ENCODE measurements at regions not wholly inside any gene's neighbourhood (a gene's known extent, or its start where the extent isn't known, plus 50 kb on each side); places are given as distances from the start of the nearest gene placed in this dataset.

DNA sequence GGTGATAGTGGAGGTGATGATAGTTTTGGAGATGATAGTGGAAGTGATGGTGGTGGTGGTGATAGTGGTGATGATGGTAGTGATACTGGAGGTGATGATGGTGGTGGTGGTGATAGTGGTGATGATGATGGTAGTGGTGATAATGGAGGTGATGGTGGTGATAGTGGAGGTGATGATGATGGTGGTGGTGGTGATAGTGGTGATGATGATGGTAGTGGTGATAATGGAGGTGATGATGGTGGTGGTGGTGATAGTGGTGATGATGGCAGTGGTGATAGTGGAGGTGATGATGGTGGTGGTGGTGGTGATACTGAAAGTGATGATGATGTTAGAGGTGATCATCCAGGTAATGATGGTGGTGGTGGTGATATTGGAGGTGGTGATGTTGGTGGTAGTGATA is 570.0 kb upstream of the TMEM132C start:
- no peak overlapping the region for H3K4me3 ChIP-seq (ENCODE audit: low read length)
- no peak for DNase-seq (ENCODE audit: low read depth)
- TF ChIP-seq, protein P1, sequence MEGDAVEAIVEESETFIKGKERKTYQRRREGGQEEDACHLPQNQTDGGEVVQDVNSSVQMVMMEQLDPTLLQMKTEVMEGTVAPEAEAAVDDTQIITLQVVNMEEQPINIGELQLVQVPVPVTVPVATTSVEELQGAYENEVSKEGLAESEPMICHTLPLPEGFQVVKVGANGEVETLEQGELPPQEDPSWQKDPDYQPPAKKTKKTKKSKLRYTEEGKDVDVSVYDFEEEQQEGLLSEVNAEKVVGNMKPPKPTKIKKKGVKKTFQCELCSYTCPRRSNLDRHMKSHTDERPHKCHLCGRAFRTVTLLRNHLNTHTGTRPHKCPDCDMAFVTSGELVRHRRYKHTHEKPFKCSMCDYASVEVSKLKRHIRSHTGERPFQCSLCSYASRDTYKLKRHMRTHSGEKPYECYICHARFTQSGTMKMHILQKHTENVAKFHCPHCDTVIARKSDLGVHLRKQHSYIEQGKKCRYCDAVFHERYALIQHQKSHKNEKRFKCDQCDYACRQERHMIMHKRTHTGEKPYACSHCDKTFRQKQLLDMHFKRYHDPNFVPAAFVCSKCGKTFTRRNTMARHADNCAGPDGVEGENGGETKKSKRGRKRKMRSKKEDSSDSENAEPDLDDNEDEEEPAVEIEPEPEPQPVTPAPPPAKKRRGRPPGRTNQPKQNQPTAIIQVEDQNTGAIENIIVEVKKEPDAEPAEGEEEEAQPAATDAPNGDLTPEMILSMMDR (IDR thresholded peaks at IDR 0.05; ENCODE audit: insufficient read depth, low read depth, low read length, missing control alignments) = no peak

DNA sequence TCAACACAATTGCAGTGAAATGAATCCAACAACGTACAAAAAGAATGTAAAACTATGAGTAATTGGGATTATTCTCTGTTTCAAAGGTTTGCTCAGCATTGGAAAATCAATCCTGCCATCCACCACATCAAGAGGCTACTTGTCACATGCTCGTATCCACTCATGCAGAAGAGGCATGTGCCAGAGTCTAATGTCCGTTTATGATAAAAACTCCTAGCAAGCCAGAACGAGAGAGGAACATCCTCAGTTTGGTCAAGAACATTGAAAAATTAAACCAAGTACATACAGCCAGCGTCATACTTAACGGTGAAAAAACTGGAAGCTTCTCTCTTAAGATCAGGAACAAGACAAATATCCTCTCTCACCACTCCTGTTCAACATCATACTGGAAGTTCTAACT is 563.9 kb upstream of the TMEM132C start:
- no peak for DNase-seq (ENCODE audit: low read depth)
- H3K4me3 ChIP-seq (ENCODE audit: low read length) = no peak overlapping the region
- TF ChIP-seq, protein P1 (IDR thresholded peaks at IDR 0.05; ENCODE audit: insufficient read depth, low read depth, low read length, missing control alignments) = no peak

DNA sequence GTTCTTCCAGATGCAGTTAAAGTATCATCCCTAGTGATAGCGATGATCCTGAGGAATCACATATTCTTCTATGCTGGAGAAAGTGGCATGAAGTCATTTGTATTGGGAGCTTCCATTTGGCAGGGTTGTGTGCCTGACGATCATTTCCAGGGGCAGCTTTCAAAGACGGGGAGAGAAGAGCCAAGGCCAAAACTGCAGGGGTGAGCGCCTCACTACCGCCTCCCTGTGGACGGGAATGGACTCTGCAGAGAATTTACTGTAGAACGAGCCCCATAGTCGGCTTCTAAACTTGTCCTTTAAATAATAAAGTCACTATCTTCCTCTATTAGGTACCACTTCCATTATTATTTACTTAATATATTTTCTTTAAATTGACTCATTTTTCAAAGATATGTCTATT is 555.9 kb upstream of the TMEM132C start:
- TF ChIP-seq, protein P1 (IDR thresholded peaks at IDR 0.05; ENCODE audit: insufficient read depth, low read depth, low read length, missing control alignments) = no peak
- DNase-seq (ENCODE audit: low read depth) = no peak
- H3K4me3 ChIP-seq (ENCODE audit: low read length) = no peak overlapping the region

DNA sequence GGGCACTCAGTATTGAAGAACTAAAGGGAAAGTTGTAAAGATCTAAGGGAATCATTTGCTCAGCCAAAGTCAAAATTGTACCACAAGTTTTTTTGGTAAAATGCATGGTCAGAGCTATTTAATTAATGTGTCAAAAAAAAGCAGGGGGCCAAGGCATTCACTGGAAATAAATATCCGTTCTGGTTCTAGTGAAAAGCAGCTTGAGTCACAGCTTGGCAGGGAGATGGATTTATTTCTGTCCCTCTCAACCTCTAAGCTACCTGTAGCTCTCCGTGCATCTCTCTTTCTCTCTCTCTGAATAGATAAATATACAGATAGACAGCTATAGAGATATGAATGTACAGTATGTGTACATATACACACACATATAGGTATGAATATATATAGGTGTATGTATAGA is 554.4 kb upstream of the TMEM132C start:
- DNase-seq (ENCODE audit: low read depth) = no peak
- H3K4me3 ChIP-seq (ENCODE audit: low read length) = no peak overlapping the region
- TF ChIP-seq, protein P1 (IDR thresholded peaks at IDR 0.05; ENCODE audit: insufficient read depth, low read depth, low read length, missing control alignments) = no peak

DNA sequence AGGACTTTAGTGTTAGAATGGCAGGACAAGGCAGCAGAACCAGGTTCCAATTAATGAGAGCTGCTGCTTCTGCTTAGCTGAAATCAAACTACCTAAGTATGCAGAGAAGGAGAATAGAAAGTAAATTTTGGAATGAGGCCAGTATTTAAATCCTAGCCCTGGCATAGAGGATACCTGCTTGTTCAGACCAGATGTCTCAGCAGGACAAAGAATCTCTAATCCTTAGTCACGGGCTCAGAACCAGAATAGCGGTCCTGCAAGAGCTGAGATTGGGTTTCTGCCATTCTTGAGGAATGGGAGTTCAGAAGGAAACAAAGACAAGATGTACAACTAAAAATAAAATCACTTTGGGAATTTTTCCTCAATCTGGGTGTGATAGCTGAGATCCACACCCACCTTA is 550.8 kb upstream of the TMEM132C start:
- DNase-seq (ENCODE audit: low read depth) = no peak
- no peak overlapping the region for H3K4me3 ChIP-seq (ENCODE audit: low read length)
- TF ChIP-seq, protein P1 (IDR thresholded peaks at IDR 0.05; ENCODE audit: insufficient read depth, low read depth, low read length, missing control alignments) = no peak

DNA sequence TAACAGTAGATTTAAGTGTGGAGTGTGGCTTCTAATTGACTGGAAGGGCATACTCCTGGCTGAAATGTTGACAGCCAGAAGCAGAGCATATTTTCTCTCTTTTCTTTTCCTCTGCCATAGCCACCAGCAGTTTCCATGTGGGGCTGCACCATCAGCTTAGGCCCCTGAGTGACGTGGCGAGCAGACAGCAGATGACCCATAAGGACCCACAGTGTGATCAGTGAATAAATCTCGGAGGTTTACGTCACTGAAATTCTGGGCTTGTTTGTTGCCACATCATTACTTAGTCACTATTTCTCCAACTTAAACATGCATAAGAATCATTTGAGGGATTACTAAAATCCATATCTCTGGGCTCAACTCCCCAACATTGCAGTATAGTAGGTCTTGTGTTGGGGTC is 549.7 kb upstream of the TMEM132C start:
- DNase-seq (ENCODE audit: low read depth) = no peak
- H3K4me3 ChIP-seq (ENCODE audit: low read length) = no peak overlapping the region
- TF ChIP-seq, protein P1 (IDR thresholded peaks at IDR 0.05; ENCODE audit: insufficient read depth, low read depth, low read length, missing control alignments) = no peak

DNA sequence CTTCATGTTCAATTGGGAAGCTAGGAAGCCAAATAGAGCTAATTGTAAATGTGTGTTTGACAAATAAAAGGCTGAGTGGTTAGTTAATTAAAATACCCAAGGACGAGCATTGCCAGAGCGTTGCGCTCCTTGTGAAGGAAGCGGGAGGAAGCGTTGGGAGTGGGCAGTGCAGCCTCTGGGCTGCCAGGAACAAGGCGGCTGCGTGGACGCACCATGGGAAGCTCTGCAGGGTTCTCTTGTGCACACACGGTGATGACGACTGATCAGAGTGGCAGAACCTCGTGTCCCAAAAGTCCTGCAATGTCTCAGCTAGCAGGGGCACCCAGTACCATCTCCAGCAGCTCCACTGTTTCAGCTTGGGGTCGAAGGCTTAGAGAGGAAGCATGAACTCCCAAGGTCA is 546.6 kb upstream of the TMEM132C start:
- DNase-seq (ENCODE audit: low read depth) = no peak
- H3K4me3 ChIP-seq (ENCODE audit: low read length) = no peak overlapping the region
- TF ChIP-seq, protein P1 (IDR thresholded peaks at IDR 0.05; ENCODE audit: insufficient read depth, low read depth, low read length, missing control alignments) = no peak

Measured in epithelial cell of esophagus (primary cell).